ENCODE measurements at regions not wholly inside any gene's neighbourhood (a gene's known extent, or its start where the extent isn't known, plus 50 kb on each side); places are given as distances from the start of the nearest gene placed in this dataset.
"Not testable (repeated sequence)": the region's sequence is repeated elsewhere in the genome, so short reads cannot be mapped to it uniquely, and the experiment has no call there.

DNA sequence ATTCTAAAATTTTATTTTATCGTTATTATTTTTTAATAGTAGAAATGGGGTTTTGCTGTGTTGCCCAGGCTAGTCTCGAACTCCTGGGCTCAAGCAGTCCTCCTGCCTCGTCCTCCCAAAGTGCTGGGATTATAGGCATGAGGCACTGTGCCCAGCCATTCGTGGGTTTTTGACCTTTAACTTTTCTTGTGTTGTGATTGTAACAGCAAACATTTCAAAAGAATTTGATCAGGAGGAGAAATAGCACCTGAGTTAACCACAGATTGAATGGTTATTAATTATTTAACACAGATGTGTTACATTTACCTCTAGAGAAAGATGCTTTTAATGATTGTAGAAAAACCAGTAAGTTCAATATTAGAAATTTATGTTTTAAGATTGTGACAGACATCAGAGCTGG, 132.0 kb downstream of the HAUS1 start:
- no peak for DNase-seq

DNA sequence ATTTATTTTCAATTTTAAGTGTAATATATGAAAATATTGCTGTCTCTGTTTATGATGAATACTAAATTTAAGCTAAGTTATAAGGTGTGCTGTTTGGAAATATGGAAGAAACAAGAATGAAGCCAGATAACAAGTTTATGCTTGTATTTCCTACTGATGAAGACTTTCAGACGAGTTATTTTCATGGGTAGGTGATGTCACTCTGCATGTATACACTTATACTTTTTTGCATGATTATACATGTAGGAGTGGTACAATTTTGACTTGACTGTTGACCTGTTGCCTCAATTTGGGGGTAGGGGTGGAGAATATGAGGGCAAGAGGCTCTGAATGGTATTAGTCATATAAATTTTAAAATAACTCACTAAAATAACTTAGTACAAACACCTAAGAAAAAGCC, 133.7 kb downstream of the HAUS1 start:
- no peak for DNase-seq

DNA sequence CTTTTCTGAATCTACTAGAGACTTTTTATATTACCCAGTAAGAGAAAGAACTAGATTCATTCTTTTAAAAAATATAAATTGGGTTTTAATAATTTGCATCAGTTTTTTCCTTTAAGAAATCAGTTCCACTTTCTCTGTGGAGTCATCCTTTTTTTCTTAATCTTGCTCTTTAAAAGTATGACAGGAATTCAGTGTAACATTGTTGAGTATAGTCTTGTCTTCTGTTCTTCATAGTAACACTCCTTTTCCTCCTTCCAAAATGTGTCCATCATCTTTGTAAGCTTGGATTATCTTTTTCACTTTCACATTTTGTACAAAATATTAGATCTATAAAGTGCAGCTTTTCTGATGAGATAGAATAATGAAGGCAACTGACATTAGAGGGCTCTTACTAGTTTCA, 135.4 kb downstream of the HAUS1 start:
- no peak for DNase-seq

DNA sequence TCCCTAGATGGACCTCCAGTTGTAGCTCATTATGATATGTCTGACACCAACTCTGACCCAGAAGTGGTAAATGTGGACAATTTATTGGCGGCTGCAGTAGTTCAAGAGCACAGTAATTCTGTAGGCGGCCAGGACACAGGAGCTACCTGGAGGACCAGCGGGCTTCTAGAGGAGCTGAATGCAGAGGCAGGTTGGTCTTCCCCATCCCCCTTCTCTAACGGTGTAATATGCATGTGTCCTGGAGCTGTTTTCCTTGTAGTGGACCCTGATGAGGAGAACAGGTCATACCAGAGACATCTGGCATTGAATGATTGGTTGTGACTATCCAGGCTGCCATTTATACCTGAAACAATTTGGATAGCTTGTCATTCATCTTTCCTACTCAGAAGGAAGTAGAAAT, 135.8 kb downstream of the HAUS1 start:
- DNase-seq = no peak

DNA sequence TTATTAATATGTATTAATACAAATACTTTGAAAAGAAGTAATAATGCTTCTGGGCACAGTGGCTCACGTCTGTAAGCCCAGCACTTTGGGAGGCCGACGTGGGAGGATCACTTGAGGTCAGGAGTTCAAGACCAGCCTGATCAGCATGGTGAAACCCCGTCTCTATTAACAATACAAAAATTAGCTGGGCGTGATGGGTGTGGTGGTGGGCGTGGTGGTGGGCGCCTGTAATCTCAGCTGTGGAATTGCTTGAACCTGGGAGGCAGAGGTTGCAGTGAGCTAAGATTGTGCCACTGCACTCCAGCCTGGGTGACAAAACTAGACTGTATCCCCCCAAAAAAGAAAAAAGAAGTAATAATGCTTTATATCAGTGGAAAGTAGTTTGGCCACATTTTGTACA, 137.2 kb downstream of the HAUS1 start:
- DNase-seq = not testable (repeated sequence)

DNA sequence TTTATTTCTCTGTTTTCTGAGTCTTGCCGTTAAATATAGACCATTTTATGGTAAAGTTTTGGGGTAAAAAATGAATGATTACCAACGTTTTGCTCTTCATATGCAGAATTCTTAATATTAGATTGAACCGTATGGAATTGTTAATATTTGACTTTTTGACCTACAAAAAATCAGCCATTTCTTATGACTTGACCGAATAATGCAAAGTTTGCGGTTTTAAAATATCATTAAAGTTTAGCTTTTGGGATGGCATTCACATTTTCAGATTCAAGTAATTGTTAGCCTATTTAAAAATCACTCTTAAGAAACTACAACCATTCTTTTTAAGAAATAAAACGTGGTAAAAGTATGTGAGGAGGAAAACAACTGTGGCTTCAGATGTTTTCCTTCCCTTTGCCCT, 138.0 kb downstream of the HAUS1 start:
- DNase-seq = no peak

DNA sequence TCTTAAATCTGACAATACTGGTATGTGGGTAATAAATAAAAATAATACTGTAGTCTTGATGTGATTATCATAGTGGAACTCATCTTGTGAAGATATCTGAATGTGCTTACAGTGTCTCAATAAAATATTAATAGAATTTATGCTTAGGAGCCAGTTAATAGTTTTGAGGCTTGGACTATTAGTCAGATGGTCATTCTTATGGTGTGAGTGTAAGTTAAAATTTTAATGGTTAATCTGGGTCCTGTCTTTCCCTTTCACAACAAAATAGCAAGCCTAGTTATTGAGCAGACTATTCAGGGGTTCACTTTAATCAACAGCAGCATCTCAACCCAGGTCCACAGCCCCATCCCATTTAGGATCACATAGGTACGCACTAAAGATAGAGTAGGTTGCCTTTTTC, 138.9 kb downstream of the HAUS1 start:
- no peak for DNase-seq

DNA sequence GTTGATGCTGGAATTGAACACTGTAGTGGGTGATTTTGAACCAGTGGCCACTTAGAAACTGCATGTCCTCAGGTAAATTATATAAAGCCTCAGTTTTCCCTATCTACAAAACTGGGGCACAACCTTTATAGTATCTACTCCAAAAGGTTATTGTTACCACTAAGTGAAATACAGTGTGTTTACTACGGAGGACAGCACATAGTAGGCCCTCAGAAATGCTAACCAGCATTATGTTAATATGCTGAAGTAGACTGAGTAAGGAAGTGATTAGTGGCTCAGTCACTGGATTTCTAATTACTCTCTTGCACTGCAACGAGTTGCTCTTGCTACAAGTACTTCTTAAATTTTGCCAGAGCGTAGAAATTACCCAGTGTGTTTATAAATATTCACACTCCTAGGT, 139.5 kb downstream of the HAUS1 start:
- DNase-seq = no peak

DNA sequence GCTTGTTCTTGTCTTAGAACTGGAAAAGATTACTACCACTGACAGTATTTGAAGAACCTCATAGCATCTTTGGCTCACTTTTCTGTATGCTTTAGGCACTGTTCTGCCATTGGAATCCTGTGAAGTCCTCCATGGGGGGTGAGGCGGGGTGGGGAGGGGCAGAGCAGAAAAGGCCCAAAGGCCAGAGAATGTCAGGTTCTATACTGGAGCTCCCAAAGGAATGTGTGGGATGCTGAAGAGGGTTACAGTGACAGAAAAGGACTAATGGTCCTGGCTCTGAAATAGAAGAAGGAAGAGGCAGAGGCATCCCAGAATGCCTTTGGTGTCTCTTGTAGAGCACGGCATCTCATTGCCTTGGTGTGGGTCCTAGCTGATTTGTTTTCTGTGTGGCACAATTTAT, 141.9 kb downstream of the HAUS1 start:
- DNase-seq = no peak

DNA sequence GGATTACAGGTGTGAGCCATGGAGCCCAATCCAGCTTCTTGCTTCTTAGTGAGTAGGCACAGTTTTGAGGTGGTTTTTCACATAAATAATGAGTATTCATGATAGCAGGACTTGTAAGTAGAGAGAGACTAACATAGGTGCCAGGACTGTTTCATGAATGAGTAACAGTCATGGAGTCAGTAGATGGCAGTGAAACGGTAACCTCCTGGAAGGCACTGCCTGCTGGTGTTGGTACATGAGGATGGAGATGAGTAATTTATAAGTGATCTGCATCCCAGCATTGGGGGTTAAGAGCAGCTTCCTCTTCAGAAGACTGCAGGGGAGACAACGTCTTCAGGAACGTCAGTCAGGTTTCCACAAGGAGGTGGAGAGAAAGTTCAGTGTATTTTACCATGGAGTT, 143.8 kb downstream of the HAUS1 start:
- no peak for DNase-seq

DNA sequence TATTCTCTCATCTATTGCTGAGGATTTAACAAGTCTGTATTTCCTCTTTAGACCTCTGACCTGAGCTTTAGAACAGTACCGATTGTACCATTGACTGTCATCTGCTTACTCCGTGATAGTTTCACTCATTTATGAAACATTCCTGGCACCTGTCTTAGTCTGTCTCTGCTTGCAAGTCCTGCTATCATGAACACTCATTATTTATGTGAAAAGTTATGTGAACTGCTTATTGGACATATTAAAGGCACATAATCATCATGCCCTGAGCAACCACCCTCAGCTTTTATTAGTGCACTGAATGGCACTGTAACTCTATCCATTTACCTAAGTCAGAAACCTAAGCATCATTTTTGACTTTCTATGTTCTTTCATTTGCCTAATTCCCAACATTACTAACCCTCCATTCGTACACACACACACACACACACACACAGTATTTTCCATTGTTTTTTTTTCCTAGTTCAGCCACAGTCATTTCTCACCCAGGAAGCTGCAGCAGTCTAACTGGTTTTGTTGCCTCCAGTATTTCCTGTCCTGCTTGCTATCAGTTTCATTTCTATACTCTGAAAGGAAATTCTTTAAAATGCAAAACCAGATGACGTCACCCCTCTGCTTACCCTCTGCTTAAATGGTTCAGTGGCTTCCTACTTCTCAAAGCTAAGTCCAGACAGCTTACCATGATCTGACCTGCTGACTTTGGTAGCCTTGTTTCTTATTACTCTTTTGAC, 146.1 kb downstream of the HAUS1 start:
- DNase-seq = peak; percentile 94

DNA sequence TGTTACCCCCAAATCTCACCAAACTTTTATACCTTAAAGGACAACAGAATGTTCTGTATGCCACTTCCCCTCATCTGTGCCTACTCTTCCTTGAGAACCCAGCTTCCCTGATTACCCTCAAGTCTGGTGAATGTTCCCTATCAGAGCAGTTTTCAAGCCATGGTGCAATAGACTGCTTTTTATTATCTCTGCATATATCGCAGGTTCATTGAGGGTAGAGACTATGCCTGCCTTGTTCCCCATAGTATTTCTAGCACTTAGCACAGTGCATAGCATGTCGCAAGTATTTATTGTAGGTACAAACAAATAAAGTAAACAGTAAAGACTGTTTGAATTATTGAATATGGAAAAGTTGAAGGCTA, 146.6 kb downstream of the HAUS1 start:
- no peak for DNase-seq

DNA sequence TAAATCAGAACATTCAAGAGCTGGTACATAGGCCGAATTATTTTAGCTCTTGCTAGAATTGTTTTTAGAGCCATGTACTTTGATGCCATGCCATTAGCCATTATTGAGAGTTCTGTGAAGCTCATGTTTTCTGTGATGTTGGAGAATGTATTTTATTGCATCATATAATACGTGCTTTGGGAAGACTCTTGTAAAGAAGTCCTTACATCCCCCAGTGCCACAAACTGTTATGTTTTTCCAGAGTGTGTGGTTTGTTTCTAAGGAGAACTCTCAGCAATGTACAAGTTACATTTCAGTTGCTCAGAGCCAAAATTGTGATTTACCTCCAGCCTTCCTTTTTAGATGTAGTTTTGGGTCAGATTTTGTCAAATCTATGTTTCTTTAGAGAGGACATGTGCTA, 148.6 kb downstream of the HAUS1 start:
- no peak for DNase-seq

DNA sequence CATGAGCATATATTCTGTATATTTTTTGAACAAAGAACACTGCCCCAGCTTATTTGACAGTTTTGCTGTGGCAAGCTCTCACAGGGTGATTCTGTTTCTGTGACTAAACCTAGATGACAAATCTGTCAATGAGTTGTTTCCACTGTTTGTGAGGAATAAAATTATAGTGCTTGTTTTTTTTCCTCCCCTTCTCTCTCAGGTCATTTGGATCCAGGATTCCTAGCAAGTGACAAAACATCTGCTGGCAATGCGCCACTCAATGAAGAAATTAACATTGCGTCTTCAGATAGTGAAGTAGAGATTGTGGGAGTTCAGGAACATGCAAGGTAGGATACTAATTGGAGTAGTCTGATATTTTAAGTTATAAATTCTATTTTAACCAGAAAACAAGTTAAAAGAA, 149.3 kb downstream of the HAUS1 start:
- DNase-seq = no peak

DNA sequence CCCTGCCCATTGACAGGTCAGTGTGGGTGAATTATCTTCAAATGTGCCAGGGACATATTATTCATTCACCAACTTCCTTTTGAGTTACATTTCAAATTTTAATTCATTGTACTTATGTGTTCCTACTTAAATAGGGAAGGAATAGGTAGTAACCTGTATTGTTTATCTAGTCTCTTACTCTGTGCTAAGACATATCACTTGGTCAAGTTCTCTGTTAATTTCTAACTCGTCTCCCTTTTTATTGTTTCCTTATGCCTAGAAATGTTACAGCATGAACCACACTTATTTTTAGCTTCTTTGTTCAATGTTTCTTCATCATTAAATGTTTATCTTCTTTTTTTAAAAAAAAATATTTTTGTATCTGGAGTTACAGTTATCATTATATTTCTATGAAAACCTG, 151.9 kb downstream of the HAUS1 start:
- DNase-seq = no peak

DNA sequence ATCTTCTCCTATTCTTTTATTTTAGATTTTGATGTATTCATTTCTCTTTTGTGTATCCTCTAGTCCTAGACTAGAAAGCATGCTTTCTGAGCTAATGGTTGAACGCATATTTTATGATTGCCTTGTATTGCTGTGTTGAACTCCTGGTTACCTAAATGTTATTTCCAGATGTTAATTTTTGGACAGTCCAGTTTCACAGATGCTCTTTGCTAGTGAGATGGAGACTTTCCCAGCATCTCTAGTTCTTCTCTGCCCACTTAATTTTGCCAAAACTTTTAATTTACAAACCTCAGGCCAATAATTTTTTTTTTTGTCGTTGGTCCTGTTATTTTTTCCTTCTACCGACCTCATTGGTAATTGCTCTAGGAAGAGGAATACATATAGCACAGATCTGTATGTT, 153.2 kb downstream of the HAUS1 start:
- no peak for DNase-seq

DNA sequence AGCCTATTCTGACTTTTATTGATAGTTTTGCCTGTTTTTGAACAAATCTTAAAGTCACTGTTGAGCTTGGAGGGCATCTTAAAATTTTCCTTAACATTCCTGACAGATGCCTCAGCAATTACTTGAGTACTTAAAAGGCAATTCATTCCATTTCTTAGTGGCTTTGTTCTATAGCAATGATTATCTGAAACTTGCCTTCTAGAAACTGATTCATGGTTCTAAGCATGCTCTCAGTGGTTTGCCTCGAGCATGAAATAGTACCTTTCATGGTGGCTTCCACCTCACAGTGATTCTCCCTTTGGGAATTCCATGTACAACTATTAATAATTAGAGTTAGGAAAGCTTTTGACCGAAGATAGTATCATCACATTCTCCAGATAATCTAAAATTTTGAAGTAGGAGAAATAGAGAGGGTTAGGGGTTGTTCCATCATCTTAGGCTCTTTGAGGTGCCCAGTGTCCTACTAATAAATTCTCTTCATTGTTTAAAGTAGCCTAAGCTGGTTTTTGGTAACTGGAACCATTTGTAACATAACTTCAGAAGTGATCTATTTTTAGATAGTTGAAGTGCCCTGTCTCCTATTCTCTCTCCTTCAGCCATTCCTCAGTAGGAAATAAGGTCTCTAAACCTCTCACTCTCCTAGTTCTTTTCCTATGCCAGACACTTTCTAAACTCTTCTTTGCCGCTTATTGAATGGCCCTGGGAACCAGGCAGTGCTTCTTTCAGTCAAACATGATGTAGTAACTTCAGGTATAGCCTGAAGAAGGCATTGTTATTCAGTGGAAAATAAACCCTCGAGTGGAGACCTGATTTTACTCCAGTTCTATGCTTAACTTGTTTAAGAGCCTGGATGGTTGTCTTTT, 156.1 kb downstream of the HAUS1 start:
- DNase-seq = no peak

DNA sequence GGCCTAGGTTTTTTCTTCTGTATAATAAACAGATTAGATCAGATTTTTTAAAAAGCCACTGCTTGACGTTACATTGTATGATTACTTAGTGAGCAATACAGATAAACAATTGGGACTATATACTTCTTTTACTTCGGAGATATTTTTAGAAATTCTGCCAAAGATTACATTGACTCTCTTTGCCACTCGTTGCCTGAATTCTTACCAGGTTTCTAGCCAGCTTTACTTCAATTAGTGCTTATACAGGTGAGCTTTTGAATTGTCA, 156.6 kb downstream of the HAUS1 start:
- DNase-seq = no peak

DNA sequence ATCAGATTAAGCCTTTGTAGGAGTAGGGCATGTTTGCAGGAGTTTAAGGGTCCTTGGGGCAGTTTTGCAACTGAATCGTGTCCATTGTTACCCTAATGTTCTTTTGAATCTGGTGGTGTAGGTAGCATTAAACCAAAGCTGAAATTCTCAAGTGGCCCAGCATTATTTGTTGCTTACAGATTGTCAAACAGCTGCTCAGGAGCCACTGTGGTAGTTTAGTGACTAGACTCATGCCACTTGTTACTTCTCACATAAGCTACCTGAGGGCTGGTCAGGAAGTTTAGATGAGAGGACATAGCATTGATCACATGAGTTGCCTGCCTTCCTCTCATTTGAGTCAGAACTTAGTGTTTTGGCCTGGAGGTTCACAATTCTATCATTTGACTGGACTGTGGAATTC, 157.6 kb downstream of the HAUS1 start:
- DNase-seq = no peak

DNA sequence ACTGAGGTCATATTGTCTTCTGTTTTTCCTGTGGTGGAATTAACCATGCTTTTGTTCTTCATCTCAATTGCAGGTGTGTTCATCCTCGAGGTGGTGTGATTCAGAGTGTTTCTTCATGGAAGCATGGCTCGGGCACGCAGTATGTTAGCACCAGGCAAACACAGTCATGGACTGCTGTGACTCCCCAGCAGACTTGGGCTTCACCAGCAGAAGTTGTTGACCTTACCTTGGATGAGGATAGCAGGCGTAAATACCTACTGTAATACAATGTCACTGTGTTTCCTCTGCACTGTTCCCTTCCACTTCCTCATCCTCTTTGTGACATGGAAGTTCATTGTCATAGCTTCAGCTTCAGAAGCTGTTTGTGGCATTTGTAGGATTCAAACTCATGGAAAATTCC, 158.7 kb downstream of the HAUS1 start:
- DNase-seq = no peak

DNA sequence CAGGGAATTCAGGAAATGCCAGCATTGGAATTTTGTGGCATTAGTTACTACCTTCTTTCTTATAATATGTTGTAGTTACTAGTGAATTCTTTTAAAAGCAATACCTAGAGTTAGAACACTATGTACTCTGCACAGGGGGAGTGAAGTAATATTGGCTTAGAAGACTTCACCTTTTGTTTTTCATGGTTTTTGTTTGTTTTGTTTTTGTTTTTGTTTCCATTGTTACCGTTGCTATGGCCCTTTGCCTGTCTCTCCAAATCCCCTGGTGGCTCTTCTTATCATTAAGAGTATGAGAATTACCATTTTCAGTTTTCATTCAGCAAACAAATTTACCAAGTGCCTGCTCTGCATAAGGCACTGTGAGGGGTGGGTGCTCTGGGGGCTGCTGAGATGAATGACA, 160.1 kb downstream of the HAUS1 start:
- DNase-seq = peak; percentile 34

DNA sequence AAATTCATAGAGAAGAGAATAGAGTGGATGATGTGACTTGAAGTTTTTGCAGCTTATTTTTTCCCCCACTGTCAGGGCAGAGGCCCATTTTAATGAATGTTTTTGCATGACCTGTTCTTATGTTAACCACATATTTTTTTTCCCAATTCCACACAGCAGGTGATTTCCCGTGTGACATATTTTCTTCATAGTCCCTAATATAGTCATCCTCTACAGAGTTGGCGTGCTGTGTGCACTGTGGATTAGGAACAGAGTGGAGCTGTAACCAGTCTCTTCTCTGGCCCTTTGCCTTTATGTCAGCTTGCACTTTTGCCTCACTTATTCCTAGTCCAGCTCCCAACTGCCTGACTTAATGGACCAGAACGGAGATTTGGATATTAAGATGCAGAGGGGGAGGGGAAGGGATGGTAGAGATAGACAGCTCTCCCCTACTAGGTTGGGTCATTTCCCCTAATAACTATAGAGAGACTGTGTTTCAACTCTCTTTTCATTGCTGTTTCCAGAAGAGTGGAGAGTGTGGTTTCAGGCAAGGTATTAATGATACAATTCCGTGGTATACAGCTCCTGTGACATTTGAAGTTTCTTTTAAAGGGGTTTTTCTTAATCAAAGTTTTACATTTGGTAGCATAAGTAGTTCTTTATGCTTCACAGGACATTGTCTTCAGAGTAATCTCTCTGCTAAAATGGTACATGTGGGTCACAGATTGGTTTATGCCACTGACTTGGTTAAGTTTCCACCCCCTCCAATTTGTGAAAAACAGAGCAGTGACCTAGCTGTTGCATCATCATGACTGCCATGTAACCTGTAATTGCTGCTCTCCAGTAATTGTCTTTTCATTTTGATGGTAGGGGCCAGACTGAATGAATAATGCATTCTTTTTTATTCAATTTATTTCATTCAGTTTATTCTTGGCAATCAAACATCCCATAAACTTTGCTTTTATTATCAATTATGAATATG, 161.3 kb downstream of the HAUS1 start:
- peak; percentile 66 for DNase-seq

DNA sequence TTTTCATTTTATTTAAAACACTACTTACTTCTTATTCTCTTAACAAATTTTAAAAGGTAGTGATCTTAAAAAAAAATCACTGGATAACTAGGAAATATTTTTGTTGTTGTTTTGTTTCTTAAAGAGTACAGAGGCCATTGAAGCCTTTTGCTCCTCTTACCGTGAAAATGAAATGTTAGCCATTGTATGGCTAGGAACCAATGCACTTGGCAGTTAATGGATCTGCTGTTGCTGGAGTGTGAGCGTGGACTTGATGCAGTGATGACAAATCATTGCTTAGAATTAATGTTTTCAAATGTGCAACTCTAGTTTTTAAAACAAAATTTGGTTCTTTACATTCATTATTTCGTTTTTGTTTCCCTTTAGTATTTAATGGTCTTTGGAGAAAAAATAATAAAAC, 162.3 kb downstream of the HAUS1 start:
- DNase-seq = no peak

DNA sequence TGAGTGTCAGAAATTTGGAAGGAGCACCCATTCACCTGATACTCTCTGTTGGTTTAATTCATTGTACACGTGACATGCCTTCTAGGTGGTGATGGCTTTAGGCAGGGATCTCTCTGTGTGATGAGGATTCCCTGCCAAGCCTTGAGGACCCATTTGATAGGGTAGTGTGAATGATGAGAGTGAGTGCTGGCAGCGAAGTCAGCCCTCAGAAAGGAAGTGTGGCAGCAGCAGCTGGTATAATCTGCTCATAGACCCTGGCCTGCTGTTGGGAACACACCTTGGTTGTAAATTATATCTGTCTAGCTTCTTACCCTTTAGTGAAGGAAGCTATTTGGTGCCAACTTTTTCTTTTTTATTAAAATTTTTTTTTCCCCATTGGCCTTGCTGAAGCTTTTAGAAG, 164.5 kb downstream of the HAUS1 start:
- no peak for DNase-seq

Data from OCI-M1 (cell line).